Caco-2 (cell line): ENCODE measurements at regions not wholly inside any gene's neighbourhood (a gene's known extent, or its start where the extent isn't known, plus 50 kb on each side); places are given as distances from the start of the nearest gene placed in this dataset.

Source experiments
- BruUV-seq: library from RNA; stranded (reverse); fragments of 400-500 nt; replicated peaks from 2 replicates; lab custom pipeline; 2021; lab: Mats Ljungman, UMichigan
- CTCF ChIA-PET: fragments of 300-600 bp; sonication (Branson Sonifier 250); formaldehyde crosslinking; loops from one replicate; lab custom pipeline; 2022; ENCODE audit warnings: antibody characterized with exemption; lab: Charles Lee
- POLR2A ChIA-PET: fragments of 300-600 bp; sonication (Branson Sonifier 250); formaldehyde crosslinking; loops from one replicate; lab custom pipeline; 2022; ENCODE audit warnings: antibody characterized with exemption; lab: Charles Lee
- DNase-seq, 2 experiments: peaks; one replicate each; pipeline versions ENCODE4 v3.0.0 to v3.0.0-alpha.2; 2020 to 2022
- H3K27me3 ChIP-seq: replicated peaks from 2 replicates; pipeline ENCODE4 v1.6.0; 2011; ENCODE audit warnings: low read length; ENCODE audit not compliant: control insufficient read depth, insufficient read depth
- H3K36me3 ChIP-seq: 2 replicates; pipeline ENCODE4 v1.5.1; 2011; ENCODE audit warnings: low read length; ENCODE audit not compliant: control insufficient read depth, insufficient read depth
- H3K4me1 ChIP-seq: fragments of 250-450 bp; sonication (Bioruptor Pico); 2 replicates; pipeline ENCODE4 v1.5.1; 2020; ENCODE audit warnings: mild to moderate bottlenecking
- H3K4me3 ChIP-seq: 2 replicates; pipeline ENCODE4 v1.5.1; 2011; ENCODE audit warnings: low read depth, mild to moderate bottlenecking, control low read depth, low read length
- H3K9me3 ChIP-seq: fragments of 250-450 bp; sonication (Bioruptor Pico); 2 replicates; pipeline ENCODE4 v1.5.1; 2020; ENCODE audit warnings: mild to moderate bottlenecking, moderate library complexity
- H3K27ac Mint-ChIP-seq: one replicate; pipeline ENCODE4 v1.8.0; 2022; ENCODE audit warnings: mixed read lengths; ENCODE audit not compliant: unreplicated experiment
- H3K27me3 Mint-ChIP-seq: one replicate; pipeline ENCODE4 v1.8.0; 2022; ENCODE audit warnings: mixed read lengths; ENCODE audit not compliant: insufficient read depth, unreplicated experiment
- H3K36me3 Mint-ChIP-seq: one replicate; pipeline ENCODE4 v1.8.0; 2022; ENCODE audit warnings: mild to moderate bottlenecking, mixed read lengths; ENCODE audit not compliant: insufficient read depth, unreplicated experiment
- H3K4me1 Mint-ChIP-seq: one replicate; pipeline ENCODE4 v1.8.0; 2022; ENCODE audit warnings: low read depth, mixed read lengths; ENCODE audit not compliant: unreplicated experiment
- H3K4me3 Mint-ChIP-seq: one replicate; pipeline ENCODE4 v1.8.0; 2022; ENCODE audit warnings: mild to moderate bottlenecking, moderate library complexity, mixed read lengths; ENCODE audit not compliant: unreplicated experiment
- H3K9me3 Mint-ChIP-seq: one replicate; pipeline ENCODE4 v1.8.0; 2022; ENCODE audit warnings: mixed read lengths; ENCODE audit not compliant: unreplicated experiment
- CTCF ChIP-seq, 2 experiments: fragments of 200-600 bp in 1 of 2; IDR thresholded peaks; 1 replicate in 1 of 2; 2 replicates in 1 of 2; pipeline versions ENCODE4 v1.5.1 to v1.8.0; 2011 to 2022; ENCODE audit warnings: antibody characterized with exemption in 1 of 2, control low read depth in 1 of 2, inconsistent platforms in 1 of 2, low read depth in 1 of 2, low read length in 1 of 2, mild to moderate bottlenecking in 1 of 2, moderate library complexity in 1 of 2; ENCODE audit not compliant: insufficient read depth in 1 of 2, severe bottlenecking in 1 of 2, unreplicated experiment in 1 of 2
- intact Hi-C: fragments of 100-400 bp; cut with micrococcal nuclease; formaldehyde crosslinking; loops from one replicate; pipeline ENCODE4 v1.10.0; 2022; ENCODE audit not compliant: unreplicated experiment

- CTCF ChIA-PET, result no interaction called here
- no peaks in the 10 kb centered on the region for H3K36me3 Mint-ChIP-seq
Observed at GRCh38 chr2:185316383-185316782, 422.2 kb upstream of the FSIP2 start.

GRCh38 chr2:185318271-185318724 lies 420.3 kb upstream of the FSIP2 start:
- ChIA-PET CTCF (no interaction called here), POLR2A (no interaction called here)
- H3K27ac Mint-ChIP-seq, result peak overlapping the region; percentile 9
- TF ChIP-seq CTCF (IDR thresholded peaks at IDR 0.05; ENCODE audit: insufficient read depth in 1 of 2, low read depth in 1 of 2, low read length in 1 of 2, severe bottlenecking in 1 of 2, unreplicated experiment in 1 of 2), result no peak
- Histone ChIP-seq H3K9me3 (no peaks in the 10 kb centered on the region), H3K4me1 (peaks cover 30% of the 10 kb centered on the region), H3K27me3 (no peaks in the 10 kb centered on the region), H3K36me3 (no peaks in the 10 kb centered on the region), H3K4me3 (no peak overlapping the region)
- peak; percentile 70 to 81 for DNase-seq
- H3K4me3 Mint-ChIP-seq, result no peak overlapping the region
- no peaks in the 10 kb centered on the region for H3K9me3 Mint-ChIP-seq
- intact Hi-C loops, result loop anchor here (1.0 to 10.0 kb wide), 4 partner anchors 27 to 1167 kb away; partner anchors contain the start of gene ZC3H15
- H3K27me3 Mint-ChIP-seq, result no peaks in the 10 kb centered on the region
- H3K36me3 Mint-ChIP-seq, result no peaks in the 10 kb centered on the region
- H3K4me1 Mint-ChIP-seq, result peaks cover 12% of the 10 kb centered on the region
- BruUV-seq, result no TSS peak

More at GRCh38 chr2:185316383-185316782, 422.2 kb upstream of the FSIP2 start:
- no peak for DNase-seq
- POLR2A ChIA-PET, result no interaction called here
- H3K4me3 Mint-ChIP-seq, result peak overlapping the region; percentile 24
- no peak overlapping the region for H3K27ac Mint-ChIP-seq
- H3K9me3 ChIP-seq, result no peaks in the 10 kb centered on the region
- no peaks in the 10 kb centered on the region for H3K36me3 ChIP-seq
- H3K9me3 Mint-ChIP-seq, result no peaks in the 10 kb centered on the region
- no peak for TF ChIP-seq CTCF (IDR thresholded peaks at IDR 0.05; ENCODE audit: insufficient read depth in 1 of 2, low read depth in 1 of 2, low read length in 1 of 2, severe bottlenecking in 1 of 2, unreplicated experiment in 1 of 2)
- peaks cover 12% of the 10 kb centered on the region for H3K4me1 Mint-ChIP-seq
- intact Hi-C loops, result loop anchor here (10.0 kb wide), 2 partner anchors 668 to 1168 kb away; partner anchors contain the start of gene ZC3H15
- H3K27me3 Mint-ChIP-seq, result no peaks in the 10 kb centered on the region
- H3K27me3 ChIP-seq, result no peaks in the 10 kb centered on the region
- H3K4me3 ChIP-seq, result no peak overlapping the region
- BruUV-seq, result no TSS peak
- peaks cover 30% of the 10 kb centered on the region for H3K4me1 ChIP-seq

GRCh38 chr2:185335879-185336278 lies 402.7 kb upstream of the FSIP2 start:
- H3K36me3 Mint-ChIP-seq, result no peaks in the 10 kb centered on the region
- DNase-seq, result no peak
- H3K4me1 Mint-ChIP-seq, result no peaks in the 10 kb centered on the region
- ChIA-PET CTCF (no interaction called here), POLR2A (no interaction called here)
- Histone ChIP-seq H3K4me3 (no peak overlapping the region), H3K9me3 (no peaks in the 10 kb centered on the region), H3K27me3 (no peaks in the 10 kb centered on the region), H3K4me1 (no peaks in the 10 kb centered on the region), H3K36me3 (no peaks in the 10 kb centered on the region)
- peaks cover 6% of the 10 kb centered on the region for H3K27me3 Mint-ChIP-seq
- no peak for TF ChIP-seq CTCF (IDR thresholded peaks at IDR 0.05; ENCODE audit: insufficient read depth in 1 of 2, low read depth in 1 of 2, low read length in 1 of 2, severe bottlenecking in 1 of 2, unreplicated experiment in 1 of 2)
- no peak overlapping the region for H3K27ac Mint-ChIP-seq
- no TSS peak for BruUV-seq
- peaks cover 10% of the 10 kb centered on the region for H3K9me3 Mint-ChIP-seq
- intact Hi-C loops, result no loop called here
- no peak overlapping the region for H3K4me3 Mint-ChIP-seq
